ENCODE measurements at regions not wholly inside any gene's neighbourhood (a gene's known extent, or its start where the extent isn't known, plus 50 kb on each side); places are given as distances from the start of the nearest gene placed in this dataset.

DNA sequence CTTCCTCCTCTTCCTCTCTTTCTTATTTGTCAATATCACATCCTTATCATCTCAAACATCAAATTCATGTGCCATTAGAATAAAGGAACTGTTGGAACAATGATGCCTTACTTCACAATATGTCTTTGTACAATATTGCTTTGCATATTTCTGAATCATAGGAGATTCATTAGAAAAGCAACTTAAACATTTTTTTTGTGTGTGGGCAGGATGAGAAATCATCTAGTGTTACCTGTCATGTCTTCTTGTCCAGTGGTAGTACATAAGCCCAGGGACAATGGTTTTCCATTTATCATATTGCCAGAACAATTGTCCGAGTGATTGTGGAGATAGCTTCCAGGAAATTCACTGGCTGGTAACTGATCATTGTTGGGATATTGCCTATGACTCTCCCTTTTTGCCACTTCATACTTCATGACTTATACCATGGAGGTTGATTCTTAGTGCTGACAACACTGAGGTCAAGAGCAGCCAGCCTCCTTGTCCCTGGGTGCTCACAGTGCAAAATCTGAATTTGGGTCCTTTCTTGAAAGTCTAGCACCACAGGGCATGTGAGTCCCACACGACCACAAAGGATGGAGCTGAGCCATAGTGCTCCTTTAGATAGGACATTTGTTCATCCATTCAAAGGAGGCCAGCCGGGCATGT, 215.0 kb downstream of the MDFIC start:
- peaks cover 0 to 9% of the 10 kb centered on the region in 2 donors for H3K4me1 ChIP-seq (ENCODE audit: control insufficient read depth in 1 of 2, low read depth in 2 of 2)
- ATAC-seq (ENCODE audit: insufficient number of reproducible peaks, low FRiP score, low read depth): no peak
- H3K27ac ChIP-seq: no peak overlapping the region
- no peaks in the 10 kb centered on the region for H3K27me3 ChIP-seq (replicated peaks; ENCODE audit: insufficient read depth)
- no peaks in the 10 kb centered on the region for H3K36me3 ChIP-seq
- no peaks in the 10 kb centered on the region for H3K9me3 ChIP-seq
- TF ChIP-seq, protein P1, sequence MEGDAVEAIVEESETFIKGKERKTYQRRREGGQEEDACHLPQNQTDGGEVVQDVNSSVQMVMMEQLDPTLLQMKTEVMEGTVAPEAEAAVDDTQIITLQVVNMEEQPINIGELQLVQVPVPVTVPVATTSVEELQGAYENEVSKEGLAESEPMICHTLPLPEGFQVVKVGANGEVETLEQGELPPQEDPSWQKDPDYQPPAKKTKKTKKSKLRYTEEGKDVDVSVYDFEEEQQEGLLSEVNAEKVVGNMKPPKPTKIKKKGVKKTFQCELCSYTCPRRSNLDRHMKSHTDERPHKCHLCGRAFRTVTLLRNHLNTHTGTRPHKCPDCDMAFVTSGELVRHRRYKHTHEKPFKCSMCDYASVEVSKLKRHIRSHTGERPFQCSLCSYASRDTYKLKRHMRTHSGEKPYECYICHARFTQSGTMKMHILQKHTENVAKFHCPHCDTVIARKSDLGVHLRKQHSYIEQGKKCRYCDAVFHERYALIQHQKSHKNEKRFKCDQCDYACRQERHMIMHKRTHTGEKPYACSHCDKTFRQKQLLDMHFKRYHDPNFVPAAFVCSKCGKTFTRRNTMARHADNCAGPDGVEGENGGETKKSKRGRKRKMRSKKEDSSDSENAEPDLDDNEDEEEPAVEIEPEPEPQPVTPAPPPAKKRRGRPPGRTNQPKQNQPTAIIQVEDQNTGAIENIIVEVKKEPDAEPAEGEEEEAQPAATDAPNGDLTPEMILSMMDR (IDR thresholded peaks at IDR 0.05): no peak
- DNase-seq (ENCODE audit: low spot score): no peak
- H3K4me3 ChIP-seq: no peak overlapping the region

DNA sequence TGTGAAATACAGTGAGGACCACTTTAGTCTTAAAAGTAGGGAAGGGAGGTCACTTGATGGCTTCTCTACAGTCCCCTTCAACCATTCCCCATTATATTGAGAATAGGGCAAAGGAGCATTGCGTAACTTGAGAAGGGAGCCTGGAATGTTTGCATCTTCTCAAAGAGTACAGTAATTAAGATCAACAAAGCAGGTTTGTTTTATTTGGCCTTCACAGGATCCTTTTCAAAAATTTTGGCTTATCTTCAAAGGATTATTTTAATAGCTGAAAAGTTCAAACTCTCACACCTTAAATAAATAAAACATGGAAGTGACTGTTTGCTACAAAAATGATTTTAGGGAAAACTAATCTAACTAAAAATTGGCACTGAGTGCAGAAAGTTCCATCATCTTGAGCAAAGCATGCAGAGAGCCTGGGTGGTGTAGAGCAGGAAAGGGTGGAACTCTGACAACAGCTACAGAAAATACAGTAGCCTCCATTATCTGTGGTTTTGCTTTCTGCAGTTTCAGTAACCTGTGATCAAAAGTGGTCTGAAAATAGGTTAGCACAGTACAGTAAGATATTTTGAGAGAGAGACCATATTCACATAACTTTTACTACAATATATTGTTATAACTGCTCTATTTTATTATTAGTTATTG, 214.0 kb downstream of the MDFIC start:
- Histone ChIP-seq H3K4me3 (no peak overlapping the region), H3K27me3 (replicated peaks; ENCODE audit: insufficient read depth) (no peaks in the 10 kb centered on the region), H3K36me3 (no peaks in the 10 kb centered on the region), H3K9me3 (no peaks in the 10 kb centered on the region), H3K27ac (no peak overlapping the region), H3K4me1 (ENCODE audit: control insufficient read depth in 1 of 2, low read depth in 2 of 2) (peaks cover 0 to 9% of the 10 kb centered on the region in 2 donors)
- TF ChIP-seq, protein P1 (IDR thresholded peaks at IDR 0.05): no peak
- ATAC-seq (ENCODE audit: insufficient number of reproducible peaks, low FRiP score, low read depth) (no peak), DNase-seq (ENCODE audit: low spot score) (no peak)

DNA sequence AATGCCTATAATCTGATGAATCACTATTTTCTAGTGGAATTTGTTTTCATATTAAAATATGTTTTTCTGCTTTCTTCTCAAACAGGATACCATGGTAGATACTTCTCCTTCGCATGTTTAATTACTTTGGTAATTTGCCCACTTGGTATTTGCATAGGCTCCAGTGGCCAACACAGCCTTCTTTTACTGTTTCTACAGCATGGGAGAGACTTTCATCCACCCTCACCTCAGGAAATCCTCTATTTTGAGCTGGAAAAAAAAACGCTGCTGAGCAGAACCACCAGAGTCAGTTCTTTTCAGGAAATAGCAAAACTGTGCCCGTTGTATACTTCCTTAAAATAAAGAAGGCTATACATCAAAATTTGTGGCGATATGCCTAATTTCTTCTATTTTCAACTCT, 213.3 kb downstream of the MDFIC start:
- ATAC-seq (ENCODE audit: insufficient number of reproducible peaks, low FRiP score, low read depth): no peak
- TF ChIP-seq, protein P1 (IDR thresholded peaks at IDR 0.05): no peak
- Histone ChIP-seq H3K36me3 (no peaks in the 10 kb centered on the region), H3K4me3 (no peak overlapping the region), H3K27ac (no peak overlapping the region), H3K9me3 (no peaks in the 10 kb centered on the region), H3K27me3 (replicated peaks; ENCODE audit: insufficient read depth) (no peaks in the 10 kb centered on the region), H3K4me1 (ENCODE audit: control insufficient read depth in 1 of 2, low read depth in 2 of 2) (peaks cover 0 to 9% of the 10 kb centered on the region in 2 donors)
- no peak for DNase-seq (ENCODE audit: low spot score)

DNA sequence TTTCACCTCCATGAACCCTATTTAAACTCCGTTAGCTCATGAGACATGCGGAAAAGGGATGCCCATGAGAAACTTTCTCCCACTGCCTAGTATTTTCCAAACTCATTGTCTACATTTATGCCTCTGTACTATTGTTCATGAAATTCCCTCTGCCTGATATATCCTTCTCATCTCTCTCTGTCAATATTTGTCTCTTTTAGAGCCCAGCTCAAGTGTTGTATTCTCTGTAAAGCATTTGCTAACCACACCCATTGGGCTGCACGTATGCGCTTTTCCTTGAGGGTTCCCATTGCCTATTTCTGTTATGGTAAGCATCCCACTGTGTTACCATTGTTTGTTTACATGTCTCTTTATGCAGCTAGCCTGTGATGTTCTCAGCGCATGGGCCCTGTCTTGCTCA, 211.4 kb downstream of the MDFIC start:
- H3K4me1 ChIP-seq (ENCODE audit: control insufficient read depth in 1 of 2, low read depth in 2 of 2): peaks cover 0 to 9% of the 10 kb centered on the region in 2 donors
- TF ChIP-seq, protein P1 (IDR thresholded peaks at IDR 0.05): no peak
- no peaks in the 10 kb centered on the region for H3K27me3 ChIP-seq (replicated peaks; ENCODE audit: insufficient read depth)
- DNase-seq (ENCODE audit: low spot score) (no peak), ATAC-seq (ENCODE audit: insufficient number of reproducible peaks, low FRiP score, low read depth) (no peak)
- H3K9me3 ChIP-seq: no peaks in the 10 kb centered on the region
- H3K4me3 ChIP-seq: no peak overlapping the region
- H3K36me3 ChIP-seq: no peaks in the 10 kb centered on the region
- H3K27ac ChIP-seq: no peak overlapping the region

DNA sequence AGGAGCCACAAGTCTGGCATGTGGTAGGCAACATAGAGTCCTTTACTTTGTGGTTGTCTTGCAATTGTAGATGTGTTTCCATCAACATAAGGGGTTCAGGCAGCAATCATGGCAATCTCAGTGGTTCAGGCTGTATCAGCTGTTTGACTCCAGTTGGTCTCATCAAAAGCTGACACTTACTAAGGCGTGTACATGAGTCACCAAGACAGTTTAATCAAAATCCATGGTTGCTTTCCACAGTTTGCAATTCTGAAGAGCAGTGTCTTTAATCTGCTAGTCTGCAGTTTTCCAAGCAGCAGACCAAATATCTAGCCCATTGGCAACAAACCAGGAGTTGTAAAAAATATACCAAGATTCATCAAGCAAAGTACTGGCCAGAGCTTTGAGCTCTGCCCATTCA, 210.2 kb downstream of the MDFIC start:
- H3K4me3 ChIP-seq: no peak overlapping the region
- H3K36me3 ChIP-seq: no peaks in the 10 kb centered on the region
- peaks cover 0 to 9% of the 10 kb centered on the region in 2 donors for H3K4me1 ChIP-seq (ENCODE audit: control insufficient read depth in 1 of 2, low read depth in 2 of 2)
- DNase-seq (ENCODE audit: low spot score): no peak
- ATAC-seq (ENCODE audit: insufficient number of reproducible peaks, low FRiP score, low read depth): no peak
- TF ChIP-seq, protein P1 (IDR thresholded peaks at IDR 0.05): no peak
- no peaks in the 10 kb centered on the region for H3K9me3 ChIP-seq
- H3K27ac ChIP-seq: no peak overlapping the region
- no peaks in the 10 kb centered on the region for H3K27me3 ChIP-seq (replicated peaks; ENCODE audit: insufficient read depth)

All from thoracic aorta (tissue), 2 donors.